CD4-positive, alpha-beta T cell treated with Interferon alpha-2 for 1 hour (primary cell): ENCODE measurements at regions not wholly inside any gene's neighbourhood (a gene's known extent, or its start where the extent isn't known, plus 50 kb on each side); places are given as distances from the start of the nearest gene placed in this dataset.
"Not testable (repeated sequence)": the region's sequence is repeated elsewhere in the genome, so short reads cannot be mapped to it uniquely, and the experiment has no call there.

Experiments
- DNase-seq, 2 donors: peaks; one replicate each; pipeline ENCODE4 v3.0.0-alpha.2; 2020 to 2022

DNA sequence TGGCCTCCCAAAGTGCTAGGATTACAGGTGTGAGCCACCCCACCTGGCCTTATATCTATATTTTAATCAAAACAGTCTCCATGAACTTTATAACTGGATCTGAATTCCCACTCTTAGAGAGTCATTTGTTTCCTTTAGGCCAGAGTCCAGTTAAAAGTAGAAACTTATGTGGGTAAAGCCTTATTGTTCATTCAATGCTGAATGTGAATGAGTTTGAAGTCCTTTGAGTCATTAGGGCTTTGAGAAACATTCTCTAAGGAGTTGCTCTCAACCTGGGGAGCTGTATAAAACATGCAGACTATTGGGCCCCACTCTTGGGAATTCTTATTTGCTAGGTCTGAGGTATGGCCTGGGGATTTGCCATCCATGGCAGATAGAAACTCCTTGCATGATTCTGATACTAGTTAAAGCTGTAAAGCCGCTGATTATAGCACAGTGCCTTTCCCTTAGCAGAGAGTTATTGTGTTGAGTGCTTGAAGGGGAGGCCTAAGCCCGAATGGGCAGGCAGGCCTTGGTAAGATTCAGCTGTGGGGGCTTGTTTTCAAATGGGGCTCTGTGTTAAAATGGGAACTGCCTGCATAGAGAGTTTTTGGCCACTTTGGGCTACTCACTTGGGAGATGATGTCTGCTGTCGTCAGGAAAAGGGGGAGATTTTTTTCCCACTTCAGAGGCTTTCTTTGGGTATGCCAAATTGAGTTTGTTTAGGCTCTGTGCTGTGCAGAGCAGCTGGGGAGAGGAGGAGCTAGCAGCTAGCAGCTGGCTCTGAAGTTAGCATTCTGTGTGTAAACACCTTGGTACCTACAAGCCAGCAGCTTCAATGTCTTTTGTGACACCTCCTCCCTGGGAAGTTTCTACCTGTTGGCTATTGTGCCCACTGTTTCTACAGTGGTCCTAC is 117.5 kb downstream of the DACT1 start:
- no peak for DNase-seq

- no peak for DNase-seq
These were observed 122.4 kb downstream of the DACT1 start for GRCh38 chr14:58760121-58760520.

GRCh38 chr14:58762629-58763028 is 124.9 kb downstream of the DACT1 start:
- no peak for DNase-seq

- no peak for DNase-seq
These were observed 125.4 kb downstream of the DACT1 start for GRCh38 chr14:58763210-58763609.

DNA sequence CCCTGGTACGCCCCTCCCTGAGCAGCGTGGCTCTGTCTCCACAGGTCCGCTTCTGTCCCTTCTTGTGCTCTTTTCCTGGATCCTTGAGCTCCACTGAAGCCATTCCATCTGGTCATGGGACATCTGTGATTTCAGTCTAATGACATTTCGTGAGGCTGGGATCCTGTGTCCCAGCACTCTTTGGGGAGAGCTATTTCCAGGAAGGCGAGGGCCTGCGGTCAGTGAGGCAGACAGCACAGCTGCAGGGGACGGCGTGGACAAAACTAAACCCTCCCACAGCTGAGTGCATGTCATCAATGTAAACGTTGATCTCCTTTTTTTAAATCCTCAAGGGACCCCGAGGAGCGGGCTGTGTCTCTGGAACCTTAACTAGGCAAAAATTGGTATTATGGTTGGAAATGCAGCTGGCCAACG is 127.7 kb downstream of the DACT1 start:
- DNase-seq = no peak

- no peak for DNase-seq
These were observed 128.1 kb downstream of the DACT1 start for GRCh38 chr14:58765843-58766242.

GRCh38 chr14:58769011-58769643 is 131.4 kb downstream of the DACT1 start:
- no peak for DNase-seq

- no peak for DNase-seq
These were observed 132.0 kb downstream of the DACT1 start for GRCh38 chr14:58769771-58770170.

GRCh38 chr14:58770491-58770982 is 132.8 kb downstream of the DACT1 start:
- DNase-seq = no peak

DNA sequence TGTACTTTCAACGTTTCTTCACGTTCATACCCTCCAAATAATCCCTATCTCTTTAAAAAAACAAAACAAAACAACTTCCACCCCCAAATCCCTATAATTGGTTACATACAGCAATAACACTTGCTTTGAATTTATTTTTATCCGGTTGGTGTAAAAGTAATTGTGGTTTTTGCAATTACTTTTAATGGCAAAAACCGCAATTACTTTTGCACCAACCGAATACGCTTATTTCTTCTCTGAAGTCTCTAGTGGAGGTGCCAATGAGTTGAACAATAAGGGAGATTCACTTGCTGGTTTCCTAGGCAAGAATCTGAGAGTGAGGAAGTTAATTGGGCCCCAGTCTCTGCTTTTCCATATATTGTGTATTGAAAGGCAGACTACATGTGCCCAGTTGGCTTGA is 133.3 kb downstream of the DACT1 start:
- DNase-seq = no peak

GRCh38 chr14:58772116-58772515 is 134.4 kb downstream of the DACT1 start:
- no peak for DNase-seq

- no peak for DNase-seq
These were observed 135.2 kb downstream of the DACT1 start for GRCh38 chr14:58772794-58773620.

- DNase-seq = no peak
These were observed 136.8 kb downstream of the DACT1 start for GRCh38 chr14:58774531-58774930.

- not testable (repeated sequence) for DNase-seq
These were observed 137.4 kb downstream of the DACT1 start for GRCh38 chr14:58775130-58775529.

- no peak for DNase-seq
These were observed 138.8 kb downstream of the DACT1 start for GRCh38 chr14:58776516-58776915.

DNA sequence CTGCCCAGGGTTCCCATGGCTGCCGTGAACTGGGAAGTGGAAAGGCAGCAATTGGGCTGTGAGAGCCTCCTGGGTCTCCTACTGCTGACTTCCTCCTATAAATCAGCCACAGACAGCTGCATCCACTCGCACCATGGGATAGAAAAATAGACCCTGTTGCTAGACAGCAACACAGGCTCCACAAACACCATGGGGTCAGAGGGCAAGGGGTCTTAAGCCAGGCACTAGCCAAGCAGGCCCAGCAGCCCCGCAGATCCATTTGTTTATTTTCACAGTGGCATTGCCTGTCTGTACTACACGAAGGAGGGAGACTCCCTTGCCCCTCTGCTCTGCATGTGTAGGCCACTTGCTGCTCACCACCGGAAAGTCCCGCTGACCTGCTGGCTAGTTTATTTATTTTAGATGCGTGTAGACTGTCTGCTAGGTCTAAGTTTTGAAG is 139.8 kb downstream of the DACT1 start:
- DNase-seq = no peak

DNA sequence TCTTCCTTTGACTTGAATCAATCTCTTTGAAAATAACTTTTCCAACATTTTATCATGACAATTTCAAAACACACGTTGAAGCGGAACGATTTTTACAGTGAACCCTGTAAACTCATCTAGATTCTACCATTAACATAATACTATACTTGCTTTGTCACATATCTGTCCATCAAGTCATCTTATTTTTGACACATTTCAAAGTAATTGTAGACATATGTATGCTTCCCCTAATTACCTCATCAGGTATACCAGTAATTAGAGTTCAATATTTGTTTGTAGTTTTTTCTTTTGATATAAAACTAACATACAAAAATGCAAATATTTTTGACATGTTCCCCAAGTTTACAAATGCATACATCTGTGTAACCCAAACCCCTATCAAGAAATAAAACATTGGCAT is 140.4 kb downstream of the DACT1 start:
- DNase-seq = no peak

DNA sequence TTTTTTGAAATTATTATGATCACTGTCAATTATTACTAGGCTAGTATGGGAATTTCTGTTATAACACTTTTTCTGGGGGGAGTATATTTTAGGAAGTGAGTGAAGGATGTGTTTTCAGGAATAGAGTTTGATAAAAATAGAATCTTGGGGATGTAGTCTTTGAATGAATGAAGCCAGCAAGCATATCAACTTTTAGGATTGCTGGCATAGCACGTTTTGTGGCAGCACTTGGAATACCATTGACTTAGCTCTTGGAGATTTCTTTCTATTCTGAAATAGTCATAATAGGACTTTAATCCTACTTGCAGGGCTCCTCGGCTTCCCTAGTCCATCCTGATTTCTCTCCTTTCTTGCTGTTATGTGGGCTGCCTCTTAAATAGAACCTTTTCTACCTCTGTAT is 141.6 kb downstream of the DACT1 start:
- no peak for DNase-seq

DNA sequence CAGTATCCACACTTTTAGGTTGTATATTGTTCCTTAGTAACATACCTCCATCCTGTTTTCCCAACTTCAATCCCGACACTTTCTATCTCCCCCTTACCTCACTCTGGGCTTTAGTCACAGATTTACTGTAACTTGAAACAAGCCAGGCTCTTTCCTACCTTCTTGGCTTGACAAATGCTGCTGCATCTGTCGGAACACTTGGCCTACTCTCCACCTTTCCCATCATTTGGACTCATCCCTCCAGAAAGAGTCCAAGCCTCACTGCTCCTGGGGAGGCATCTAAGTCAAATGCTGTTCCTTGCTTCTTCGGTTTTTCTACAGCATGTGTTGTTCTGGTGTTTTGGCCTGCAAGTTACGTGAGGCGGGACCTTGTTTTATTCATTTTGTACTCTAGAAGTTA is 142.4 kb downstream of the DACT1 start:
- no peak for DNase-seq

DNA sequence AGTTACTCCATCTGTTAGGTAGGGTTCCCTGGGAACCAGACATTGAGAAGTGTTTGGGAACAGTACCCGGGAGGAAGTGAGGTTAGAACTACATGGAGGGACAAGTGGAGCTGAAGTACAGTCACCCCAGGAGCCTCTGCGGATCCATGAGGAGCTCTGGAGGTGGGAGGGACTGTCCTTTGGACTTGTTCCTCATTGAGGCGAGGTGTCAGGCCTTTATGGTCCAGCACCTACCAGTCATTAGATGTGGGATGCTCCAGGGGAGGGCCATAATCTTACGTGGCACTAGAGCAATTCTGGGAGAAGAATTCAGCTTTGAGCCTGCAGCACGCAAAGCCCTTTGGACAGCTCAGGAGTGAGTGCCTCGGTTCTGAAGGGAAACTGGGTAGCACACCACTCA is 142.8 kb downstream of the DACT1 start:
- no peak for DNase-seq

- no peak for DNase-seq
These were observed 144.2 kb downstream of the DACT1 start for GRCh38 chr14:58782011-58782410.

DNA sequence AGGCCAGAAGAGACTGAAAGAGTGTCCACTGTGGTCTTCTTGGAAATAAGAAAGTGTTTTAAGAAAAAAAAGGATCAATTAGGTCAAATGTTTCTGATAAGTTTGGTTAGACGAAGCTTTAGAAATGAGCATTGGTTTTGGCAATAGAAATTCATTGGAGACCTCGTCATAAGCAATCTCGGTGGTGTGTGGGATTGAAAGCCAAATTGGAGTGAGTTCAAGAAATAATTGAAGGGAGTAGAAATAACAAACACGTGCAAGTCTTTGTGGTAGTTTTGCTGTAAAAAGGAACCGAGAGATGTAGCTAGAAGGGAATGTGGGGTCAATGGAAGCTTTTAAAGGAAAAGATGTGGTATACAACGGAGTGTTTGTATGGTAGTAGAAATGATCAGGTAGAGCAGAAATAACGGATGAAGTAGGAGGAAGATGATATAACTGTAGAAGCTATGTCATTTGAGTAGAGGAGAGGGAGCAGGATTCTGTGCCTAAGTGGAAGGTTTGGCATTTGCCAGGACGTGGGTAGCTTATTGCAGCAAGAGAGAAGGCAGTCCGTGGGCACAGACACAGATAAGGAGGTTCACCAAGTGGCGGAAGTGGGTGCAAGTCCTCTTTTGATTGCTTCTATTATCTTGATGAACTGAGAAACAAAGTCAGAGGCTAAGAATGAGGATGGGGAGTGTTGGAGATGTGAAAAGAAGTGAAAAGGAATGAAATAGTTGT is 146.2 kb downstream of the DACT1 start:
- no peak for DNase-seq

GRCh38 chr14:58784931-58785330 is 147.2 kb downstream of the DACT1 start:
- DNase-seq = no peak
